Lower leg skin (tissue), 3 donors: ENCODE measurements at regions not wholly inside any gene's neighbourhood (a gene's known extent, or its start where the extent isn't known, plus 50 kb on each side); places are given as distances from the start of the nearest gene placed in this dataset.

Experiments used
- POLR2A ChIP-seq, 2 donors: fragments of 450-650 bp; IDR thresholded peaks; one replicate each; pipeline ENCODE4 v1.6.1; 2016 to 2017; ENCODE audit warnings: antibody characterized with exemption in 2 of 2, mild to moderate bottlenecking in 1 of 2, moderate library complexity in 1 of 2
- TF ChIP-seq, protein P1 (sequence below), 3 donors: fragments of 450-650 bp; IDR thresholded peaks; one replicate each; pipeline ENCODE4 v1.5.1; 2016; ENCODE audit warnings: antibody characterized with exemption in 3 of 3, mild to moderate bottlenecking in 3 of 3, moderate library complexity in 2 of 3

- TF ChIP-seq, protein P1, sequence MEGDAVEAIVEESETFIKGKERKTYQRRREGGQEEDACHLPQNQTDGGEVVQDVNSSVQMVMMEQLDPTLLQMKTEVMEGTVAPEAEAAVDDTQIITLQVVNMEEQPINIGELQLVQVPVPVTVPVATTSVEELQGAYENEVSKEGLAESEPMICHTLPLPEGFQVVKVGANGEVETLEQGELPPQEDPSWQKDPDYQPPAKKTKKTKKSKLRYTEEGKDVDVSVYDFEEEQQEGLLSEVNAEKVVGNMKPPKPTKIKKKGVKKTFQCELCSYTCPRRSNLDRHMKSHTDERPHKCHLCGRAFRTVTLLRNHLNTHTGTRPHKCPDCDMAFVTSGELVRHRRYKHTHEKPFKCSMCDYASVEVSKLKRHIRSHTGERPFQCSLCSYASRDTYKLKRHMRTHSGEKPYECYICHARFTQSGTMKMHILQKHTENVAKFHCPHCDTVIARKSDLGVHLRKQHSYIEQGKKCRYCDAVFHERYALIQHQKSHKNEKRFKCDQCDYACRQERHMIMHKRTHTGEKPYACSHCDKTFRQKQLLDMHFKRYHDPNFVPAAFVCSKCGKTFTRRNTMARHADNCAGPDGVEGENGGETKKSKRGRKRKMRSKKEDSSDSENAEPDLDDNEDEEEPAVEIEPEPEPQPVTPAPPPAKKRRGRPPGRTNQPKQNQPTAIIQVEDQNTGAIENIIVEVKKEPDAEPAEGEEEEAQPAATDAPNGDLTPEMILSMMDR (IDR thresholded peaks at IDR 0.05): no peak
- TF ChIP-seq POLR2A (IDR thresholded peaks at IDR 0.05): no peak
Observed at GRCh38 chr21:27567381-27567780, 600.5 kb upstream of the ADAMTS5 start.
